NCI-H1417 treated with DMSO at 0.1 percent for 48 hours (cell line): ENCODE measurements at regions not wholly inside any gene's neighbourhood (a gene's known extent, or its start where the extent isn't known, plus 50 kb on each side); places are given as distances from the start of the nearest gene placed in this dataset.

Experiments used
- DNase-seq: peaks from one replicate; lab custom pipeline; 2025; lab: John Stamatoyannopoulos, UW

- DNase-seq, result no peak
These were observed 80.9 kb upstream of the SPATA31D4 start for GRCh38 chr9:81847181-81847915.

DNA sequence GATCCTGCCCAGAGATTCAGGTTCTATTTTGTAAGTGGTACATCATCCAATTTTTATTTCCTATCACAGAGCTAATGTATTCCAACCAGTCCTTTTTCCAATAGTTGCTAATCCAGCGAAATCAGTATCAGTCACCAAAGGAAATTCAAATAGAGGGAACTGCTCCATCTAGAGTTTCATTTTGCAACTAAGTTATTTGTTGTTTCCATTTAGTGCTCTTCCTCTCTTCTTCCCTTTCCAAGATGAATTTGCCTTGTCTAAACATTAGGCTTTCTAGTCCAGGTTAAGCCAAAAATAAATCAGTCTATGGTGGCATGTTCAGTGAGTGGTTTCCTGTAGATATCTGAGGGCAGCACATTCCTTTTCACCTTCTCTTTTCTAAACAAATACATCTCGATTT is 79.8 kb upstream of the SPATA31D4 start:
- no peak for DNase-seq

DNA sequence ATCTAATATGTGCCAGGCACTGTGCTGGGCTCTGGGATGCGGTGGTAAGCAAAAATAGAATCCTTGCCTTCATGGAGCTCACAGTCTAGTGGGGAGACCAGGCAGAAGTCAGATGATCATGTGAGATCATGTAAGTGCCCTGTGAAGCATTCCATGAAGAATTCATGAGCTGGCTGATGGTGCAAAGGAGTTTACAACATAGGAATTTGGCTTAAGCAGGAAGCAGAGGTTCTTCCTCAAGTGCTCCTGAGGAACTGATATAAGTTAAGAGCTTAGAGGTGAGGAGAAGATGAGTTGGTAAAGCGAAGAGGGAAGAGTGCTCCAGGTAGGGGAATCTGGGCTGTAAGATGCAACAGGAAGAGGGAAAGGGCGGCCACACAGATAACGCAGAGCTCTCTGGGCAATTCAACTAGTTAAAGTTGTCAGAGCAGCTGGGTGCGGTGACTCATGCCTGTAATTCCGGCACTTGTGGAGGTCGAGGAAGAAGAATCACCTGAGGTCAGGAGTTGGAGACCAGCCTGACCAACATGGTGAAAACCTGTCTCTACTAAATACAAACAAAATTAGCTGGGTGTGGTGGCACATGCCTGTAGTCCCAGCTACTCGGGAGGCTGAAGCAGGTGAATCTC is 78.5 kb upstream of the SPATA31D4 start:
- DNase-seq, result no peak

DNA sequence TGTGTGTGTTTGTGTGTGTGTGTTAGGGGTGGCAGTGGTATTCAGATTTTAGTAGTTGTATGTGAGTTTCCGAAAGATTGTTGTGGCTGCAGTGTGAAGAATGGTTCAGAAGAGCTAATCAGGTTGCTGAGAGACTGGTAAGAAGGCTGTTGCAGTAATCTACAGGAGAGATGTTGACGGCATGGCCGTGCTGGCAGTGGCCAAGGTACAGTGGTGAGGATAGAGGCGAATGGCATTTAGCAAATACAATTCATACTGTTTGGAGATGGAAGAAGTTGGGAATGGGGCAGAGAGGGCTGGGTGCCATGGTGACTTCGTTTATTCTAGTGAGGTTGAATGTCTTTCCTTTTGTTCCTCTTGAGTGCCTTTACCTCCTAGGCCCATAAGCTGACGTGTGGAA is 77.5 kb upstream of the SPATA31D4 start:
- DNase-seq, result no peak

GRCh38 chr9:81851340-81851739 is 76.9 kb upstream of the SPATA31D4 start:
- no peak for DNase-seq

- DNase-seq, result no peak
These were observed 75.4 kb upstream of the SPATA31D4 start for GRCh38 chr9:81852820-81853219.

DNA sequence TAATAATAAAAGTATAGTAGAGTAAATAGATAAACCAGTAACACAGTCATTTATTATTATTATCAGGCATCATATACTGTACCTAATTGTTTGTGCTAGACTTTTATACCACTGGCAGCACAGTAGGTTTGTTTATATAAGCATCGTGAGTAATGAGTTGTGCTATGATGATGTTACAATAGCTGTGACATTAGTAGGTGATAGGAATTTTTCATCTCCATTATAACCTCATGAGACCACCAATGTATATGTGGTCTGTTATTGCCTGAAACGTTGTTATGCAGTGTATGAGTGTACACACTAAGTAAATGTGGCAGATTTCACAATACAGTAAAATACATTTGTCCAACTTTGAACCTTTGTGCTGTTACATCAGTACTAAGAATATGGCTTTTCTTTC is 72.7 kb upstream of the SPATA31D4 start:
- no peak for DNase-seq

GRCh38 chr9:81858657-81859430 is 69.4 kb upstream of the SPATA31D4 start:
- no peak for DNase-seq

DNA sequence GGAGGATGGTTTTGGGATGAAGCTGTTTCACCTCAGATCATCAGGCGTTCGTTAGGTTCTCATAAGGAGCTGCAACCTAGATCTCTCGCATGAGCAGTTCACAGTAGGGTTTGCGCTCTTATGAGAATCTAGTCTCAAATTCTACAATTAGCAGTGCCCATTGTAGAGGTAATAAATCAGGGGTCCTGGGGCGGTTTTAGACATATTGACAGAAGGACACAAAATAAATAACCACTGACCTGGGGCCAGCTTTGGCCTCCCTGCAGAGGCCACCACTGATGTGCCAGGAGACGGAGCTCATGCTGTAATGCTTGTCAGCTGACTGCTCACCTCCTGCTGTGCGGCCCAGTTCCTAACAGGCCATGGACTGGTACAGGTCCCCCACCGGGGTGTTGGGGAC is 67.6 kb upstream of the SPATA31D4 start:
- no peak for DNase-seq

GRCh38 chr9:81861644-81862043 is 66.6 kb upstream of the SPATA31D4 start:
- no peak for DNase-seq

GRCh38 chr9:81868145-81868544 is 60.1 kb upstream of the SPATA31D4 start:
- no peak for DNase-seq

GRCh38 chr9:81871695-81872094 is 56.5 kb upstream of the SPATA31D4 start:
- no peak for DNase-seq

GRCh38 chr9:81874250-81874649 is 54.0 kb upstream of the SPATA31D4 start:
- no peak for DNase-seq

- no peak for DNase-seq
These were observed 53.3 kb upstream of the SPATA31D4 start for GRCh38 chr9:81874931-81875330.

DNA sequence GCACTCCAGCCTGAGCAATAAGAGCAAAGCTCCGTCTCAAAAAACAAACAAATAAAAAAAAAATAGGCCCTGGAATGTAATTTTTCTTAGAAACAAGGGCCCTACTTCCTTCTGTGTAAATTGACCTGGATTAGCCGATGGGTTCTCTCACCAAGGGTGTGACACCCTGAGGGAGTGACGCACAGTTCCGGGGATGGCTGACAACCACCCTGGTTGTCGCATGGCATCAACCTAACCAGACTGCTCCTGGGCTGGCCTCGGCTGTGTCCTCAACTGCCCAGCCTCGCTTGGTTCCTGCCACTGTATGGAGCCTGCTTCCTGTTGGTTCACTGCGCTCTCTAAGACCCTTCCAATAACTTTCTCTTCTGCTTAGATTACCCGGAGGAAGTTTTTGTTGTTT is 51.2 kb upstream of the SPATA31D4 start:
- DNase-seq, result no peak
